K562 (cell line): ENCODE measurements at regions not wholly inside any gene's neighbourhood (a gene's known extent, or its start where the extent isn't known, plus 50 kb on each side); places are given as distances from the start of the nearest gene placed in this dataset.

ENCODE experiments used
- ATAC-seq: fragments of 200-7000 bp; cut with Tn5 transposase; 3 replicates; pipeline ENCODE4 v1.9.1; 2020; ENCODE audit warnings: moderate library complexity
- BruUV-seq: library from RNA; stranded (reverse); fragments of 400-500 nt; replicated peaks from 2 replicates; lab custom pipeline; 2021; lab: Mats Ljungman, UMichigan
- CTCF ChIA-PET: fragments of 300-600 bp; formaldehyde crosslinking; extraction: SDS; loops from one replicate; lab custom pipeline; 2021; ENCODE audit warnings: low intra/inter-chr PET ratio; lab: Yijun Ruan, JAX
- POLR2A ChIA-PET: fragments of 300-600, 350-650 bp; sonication (Branson Sonifier 250); formaldehyde crosslinking; extraction: SDS; loops from one replicate; lab custom pipeline; 2021; ENCODE audit warnings: antibody characterized with exemption, inconsistent platforms; lab: Yijun Ruan, JAX
- DNase-seq, 4 experiments: peaks; one replicate each; pipeline versions ENCODE4 v3.0.0 to v3.0.0-alpha.2; 2011 to 2018; ENCODE audit warnings: low spot score in 3 of 4, mixed read lengths in 3 of 4; ENCODE audit errors: extremely low read depth in 1 of 4
- FAIRE-seq: peaks from 2 replicates; lab custom pipeline; 2011; peaks lifted over from hg19 to GRCh38; lab: Jason Lieb, UNC
- H2AFZ ChIP-seq: 2 replicates; pipeline ENCODE4 v1.6.0; 2011; ENCODE audit warnings: low read depth, low read length, control low read depth, inconsistent platforms
- H3K27ac ChIP-seq: fragments of 200-600 bp; 3 replicates; pipeline ENCODE4 v1.8.0; 2011; ENCODE audit warnings: low read depth, mild to moderate bottlenecking, control low read depth, inconsistent platforms, low read length, moderate library complexity, mixed read lengths; ENCODE audit errors: extremely low read depth
- H3K27me3 ChIP-seq, 2 experiments: fragments of 300-600 bp in 1 of 2; 2 replicates in 1 of 2; 3 replicates in 1 of 2; pipeline versions ENCODE4 v1.6.0 to v1.8.0; 2011; ENCODE audit warnings: inconsistent platforms in 2 of 2, low read length in 2 of 2, mild to moderate bottlenecking in 1 of 2, mixed read lengths in 1 of 2, moderate library complexity in 1 of 2; ENCODE audit not compliant: control insufficient read depth in 2 of 2, insufficient read depth in 2 of 2
- H3K36me3 ChIP-seq: fragments of 300-600 bp; 3 replicates; pipeline ENCODE4 v1.8.0; 2011; ENCODE audit warnings: mild to moderate bottlenecking, low read length, inconsistent platforms; ENCODE audit not compliant: control insufficient read depth, insufficient read depth
- H3K4me1 ChIP-seq, 2 experiments: fragments of 200-600 bp in 1 of 2; replicated peaks in 1 of 2; 2 replicates in 1 of 2; 3 replicates in 1 of 2; pipeline versions ENCODE4 v1.5.1 to v1.8.0; 2011; ENCODE audit warnings: inconsistent platforms in 2 of 2, low read length in 2 of 2, mild to moderate bottlenecking in 1 of 2, mixed read lengths in 1 of 2, moderate library complexity in 1 of 2; ENCODE audit not compliant: control insufficient read depth in 2 of 2, insufficient read depth in 2 of 2
- H3K4me2 ChIP-seq: 2 replicates; pipeline ENCODE4 v1.6.1; 2011; ENCODE audit warnings: low read length, control low read depth, inconsistent platforms, mixed read lengths; ENCODE audit not compliant: insufficient read depth
- H3K4me3 ChIP-seq: fragments of 200-600 bp; sonication (generic), shearing (Covaris generic); 2 replicates; pipeline ENCODE4 v1.5.1; 2016; ENCODE audit warnings: control low read depth, inconsistent platforms
- H3K79me2 ChIP-seq: fragments of 200-600 bp; 3 replicates; pipeline ENCODE4 v1.8.0; 2011; ENCODE audit warnings: low read length, inconsistent platforms; ENCODE audit not compliant: control insufficient read depth, insufficient read depth
- H3K9ac ChIP-seq, 2 experiments: 2 replicates each; pipeline versions ENCODE4 v1.6.0 to v1.6.1; 2011; ENCODE audit warnings: low read depth in 2 of 2, low read length in 2 of 2, control low read depth in 1 of 2, inconsistent platforms in 1 of 2, mild to moderate bottlenecking in 1 of 2, mixed read lengths in 1 of 2; ENCODE audit not compliant: insufficient read depth in 1 of 2
- H3K9me1 ChIP-seq: one replicate; pipeline ENCODE4 v1.6.0; 2011; ENCODE audit warnings: inconsistent platforms, mild to moderate bottlenecking, low read length, moderate library complexity; ENCODE audit not compliant: control insufficient read depth, insufficient read depth
- H3K9me3 ChIP-seq: replicated peaks from 2 replicates; pipeline ENCODE4 v1.5.1; 2011; ENCODE audit warnings: low read depth, low read length, inconsistent platforms; ENCODE audit not compliant: control insufficient read depth, insufficient read depth
- H4K20me1 ChIP-seq: replicated peaks from 2 replicates; pipeline ENCODE4 v1.6.1; 2011; ENCODE audit warnings: low read length, inconsistent platforms, mixed read lengths; ENCODE audit not compliant: control insufficient read depth, insufficient read depth
- CSDE1 ChIP-seq, 2 experiments: fragments of 450-650 bp; IDR thresholded peaks; 2 replicates each; pipeline ENCODE4 v1.6.1; 2016; ENCODE audit warnings: mild to moderate bottlenecking in 1 of 2
- DIDO1 ChIP-seq: fragments of 450-650 bp; IDR thresholded peaks from 2 replicates; pipeline ENCODE4 v1.6.1; 2016; ENCODE audit warnings: low read depth, missing biosample characterization, missing genetic modification characterization
- KLF10 ChIP-seq: fragments of 250-450 bp; sonication (Bioruptor Pico); IDR thresholded peaks from 2 replicates; pipeline ENCODE4 v1.6.1; 2021; ENCODE audit warnings: matching md5 sums
- NFIC ChIP-seq: fragments of 450-650 bp; IDR thresholded peaks from 2 replicates; pipeline ENCODE4 v1.6.1; 2017; ENCODE audit warnings: mild to moderate bottlenecking, inconsistent platforms
- SAP30 ChIP-seq: fragments of 200-600 bp; sonication (generic); IDR thresholded peaks from 2 replicates; pipeline ENCODE4 v1.6.1; 2012; ENCODE audit warnings: borderline replicate concordance, low read depth, mild to moderate bottlenecking, moderate library complexity, low read length, control low read depth, inconsistent platforms; ENCODE audit not compliant: insufficient read depth, poor library complexity, severe bottlenecking
- SPI1 ChIP-seq: IDR thresholded peaks from 2 replicates; pipeline ENCODE4 v1.6.1; 2011; ENCODE audit warnings: low read depth, low read length, control low read depth, borderline replicate concordance
- ZC3H4 ChIP-seq: sonication (generic); formaldehyde crosslinking; IDR thresholded peaks from 2 replicates; pipeline ENCODE4 v1.9.0; 2021; ENCODE audit warnings: missing genetic modification reagents, borderline replicate concordance
- WGBS: fragments of 100-300 bp; shearing (Covaris generic); methylation state at CpG from one replicate; pipeline ENCODE4 v1.1.6; 2016; ENCODE audit warnings: low coverage, mixed read lengths; ENCODE audit not compliant: insufficient coverage; ENCODE audit errors: missing lambda C conversion rate; 5-methylcytosine and 5-hydroxymethylcytosine counted together
- in situ Hi-C: fragments of 300-500 bp; cut with MboI; formaldehyde crosslinking; loops from 4 replicates; pipeline ENCODE4 v1.15.0; 2018; ENCODE audit warnings: inconsistent platforms, mixed read lengths
- intact Hi-C: fragments of 100-400 bp; cut with micrococcal nuclease; formaldehyde crosslinking; loops from 2 replicates; pipeline ENCODE4 v1.14.2; 2022
- TF ChIP-seq, protein P1 (sequence below): fragments of 450-650 bp; IDR thresholded peaks from 2 replicates; pipeline ENCODE4 v1.6.1; 2018; ENCODE audit not compliant: partially characterized antibody
- TF ChIP-seq, protein P2 (sequence below): fragments of 250-450 bp; sonication (Bioruptor Pico); IDR thresholded peaks from 2 replicates; pipeline ENCODE4 v1.5.0; 2020; ENCODE audit warnings: mild to moderate bottlenecking

DNA sequence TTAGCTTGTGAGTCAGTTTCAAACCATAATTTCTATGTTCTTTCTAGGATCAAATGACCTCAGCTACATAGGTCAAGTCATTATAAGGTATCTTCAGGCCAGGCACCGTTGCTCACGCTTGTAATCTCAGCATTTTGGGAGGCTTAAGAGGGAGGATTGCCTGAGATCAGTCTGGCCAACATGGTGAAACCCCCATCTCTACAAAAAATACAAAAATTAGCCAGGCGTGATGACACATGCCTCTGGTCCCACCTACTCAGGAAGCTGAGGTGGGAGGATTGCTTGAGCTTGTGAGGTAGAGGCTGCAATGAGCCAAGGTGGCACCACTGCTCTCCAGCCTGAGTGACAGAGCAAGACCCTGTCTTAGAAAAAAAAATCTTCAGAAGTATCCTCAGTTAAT lies 362.3 kb downstream of the GATA3 start:
- ATAC-seq (no peak), DNase-seq (no peak), FAIRE-seq (no peak)
- BruUV-seq, result no TSS peak
- Histone ChIP-seq H3K9me1 (no peaks in the 10 kb centered on the region), H3K36me3 (no peaks in the 10 kb centered on the region), H3K79me2 (no peaks in the 10 kb centered on the region), H3K4me2 (no peak overlapping the region), H3K4me1 (no peaks in the 10 kb centered on the region), H3K27ac (no peak overlapping the region), H3K4me3 (no peak overlapping the region), H2AFZ (no peak overlapping the region), H3K9ac (no peak overlapping the region), H4K20me1 (no peaks in the 10 kb centered on the region), H3K27me3 (no peaks in the 10 kb centered on the region), H3K9me3 (no peaks in the 10 kb centered on the region)
- no peak for TF ChIP-seq SAP30
- no peak for TF ChIP-seq DIDO1 (tag)
- no peak for TF ChIP-seq NFIC
- TF ChIP-seq CSDE1 (IDR thresholded peaks at IDR 0.05), result no peak
- TF ChIP-seq KLF10 (CRISPR knock-in tag), result no peak
- TF ChIP-seq ZC3H4, result no peak
- TF ChIP-seq, protein P1, sequence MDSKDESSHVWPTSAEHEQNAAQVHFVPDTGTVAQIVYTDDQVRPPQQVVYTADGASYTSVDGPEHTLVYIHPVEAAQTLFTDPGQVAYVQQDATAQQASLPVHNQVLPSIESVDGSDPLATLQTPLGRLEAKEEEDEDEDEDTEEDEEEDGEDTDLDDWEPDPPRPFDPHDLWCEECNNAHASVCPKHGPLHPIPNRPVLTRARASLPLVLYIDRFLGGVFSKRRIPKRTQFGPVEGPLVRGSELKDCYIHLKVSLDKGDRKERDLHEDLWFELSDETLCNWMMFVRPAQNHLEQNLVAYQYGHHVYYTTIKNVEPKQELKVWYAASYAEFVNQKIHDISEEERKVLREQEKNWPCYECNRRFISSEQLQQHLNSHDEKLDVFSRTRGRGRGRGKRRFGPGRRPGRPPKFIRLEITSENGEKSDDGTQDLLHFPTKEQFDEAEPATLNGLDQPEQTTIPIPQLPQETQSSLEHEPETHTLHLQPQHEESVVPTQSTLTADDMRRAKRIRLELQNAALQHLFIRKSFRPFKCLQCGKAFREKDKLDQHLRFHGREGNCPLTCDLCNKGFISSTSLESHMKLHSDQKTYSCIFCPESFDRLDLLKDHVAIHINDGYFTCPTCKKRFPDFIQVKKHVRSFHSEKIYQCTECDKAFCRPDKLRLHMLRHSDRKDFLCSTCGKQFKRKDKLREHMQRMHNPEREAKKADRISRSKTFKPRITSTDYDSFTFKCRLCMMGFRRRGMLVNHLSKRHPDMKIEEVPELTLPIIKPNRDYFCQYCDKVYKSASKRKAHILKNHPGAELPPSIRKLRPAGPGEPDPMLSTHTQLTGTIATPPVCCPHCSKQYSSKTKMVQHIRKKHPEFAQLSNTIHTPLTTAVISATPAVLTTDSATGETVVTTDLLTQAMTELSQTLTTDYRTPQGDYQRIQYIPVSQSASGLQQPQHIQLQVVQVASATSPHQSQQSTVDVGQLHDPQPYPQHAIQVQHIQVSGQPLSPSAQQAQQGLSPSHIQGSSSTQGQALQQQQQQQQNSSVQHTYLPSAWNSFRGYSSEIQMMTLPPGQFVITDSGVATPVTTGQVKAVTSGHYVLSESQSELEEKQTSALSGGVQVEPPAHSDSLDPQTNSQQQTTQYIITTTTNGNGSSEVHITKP, result no peak
- TF ChIP-seq, protein P2, sequence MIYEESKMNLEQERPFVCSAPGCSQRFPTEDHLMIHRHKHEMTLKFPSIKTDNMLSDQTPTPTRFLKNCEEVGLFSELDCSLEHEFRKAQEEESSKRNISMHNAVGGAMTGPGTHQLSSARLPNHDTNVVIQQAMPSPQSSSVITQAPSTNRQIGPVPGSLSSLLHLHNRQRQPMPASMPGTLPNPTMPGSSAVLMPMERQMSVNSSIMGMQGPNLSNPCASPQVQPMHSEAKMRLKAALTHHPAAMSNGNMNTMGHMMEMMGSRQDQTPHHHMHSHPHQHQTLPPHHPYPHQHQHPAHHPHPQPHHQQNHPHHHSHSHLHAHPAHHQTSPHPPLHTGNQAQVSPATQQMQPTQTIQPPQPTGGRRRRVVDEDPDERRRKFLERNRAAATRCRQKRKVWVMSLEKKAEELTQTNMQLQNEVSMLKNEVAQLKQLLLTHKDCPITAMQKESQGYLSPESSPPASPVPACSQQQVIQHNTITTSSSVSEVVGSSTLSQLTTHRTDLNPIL (CRISPR knock-in tag), result no peak
- no peak for TF ChIP-seq SPI1
- ChIA-PET POLR2A (no interaction called here), CTCF (no interaction called here)
- in situ Hi-C loops (no loop called here), intact Hi-C loops (loop anchor here (10.0 kb wide), 1 partner anchor 58 kb away; no protein-coding TSS in a partner anchor)
- WGBS, result 0% methylated on average over 3 of the region's 3 CpGs
